Activated CD8-positive, alpha-beta memory T cell treated with anti-CD3 and anti-CD28 coated beads, Interleukin-2, amount 50 U/mL, for 4 hours (primary cell): ENCODE measurements at regions not wholly inside any gene's neighbourhood (a gene's known extent, or its start where the extent isn't known, plus 50 kb on each side); places are given as distances from the start of the nearest gene placed in this dataset.

Source experiments
- DNase-seq: peaks from one replicate; pipeline ENCODE4 v3.0.0-alpha.2; 2020

- DNase-seq = no peak
These were observed 86.5 kb downstream of the MTRR start for GRCh38 chr5:7955476-7955875.

- no peak for DNase-seq
These were observed 88.4 kb downstream of the MTRR start for GRCh38 chr5:7957329-7957728.

DNA sequence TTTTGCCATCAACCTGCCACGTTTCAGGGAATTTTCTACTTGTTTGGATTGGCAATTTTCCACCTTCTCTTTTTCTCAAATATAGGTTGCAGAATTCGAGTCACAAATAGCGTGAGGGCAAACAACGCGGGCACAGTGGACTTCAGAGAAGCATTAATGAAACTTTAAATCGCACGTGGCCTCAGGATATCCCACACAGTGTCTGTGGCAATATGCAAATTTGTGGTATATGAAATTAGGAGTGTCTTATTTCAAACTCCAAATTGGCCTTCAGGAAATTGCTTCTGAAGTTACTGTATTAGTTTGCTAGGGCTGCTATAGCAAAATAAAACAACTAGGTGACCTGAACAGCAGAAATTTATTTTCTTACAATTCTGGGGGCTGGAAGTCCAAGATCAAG, 91.2 kb downstream of the MTRR start:
- no peak for DNase-seq

GRCh38 chr5:7961540-7961939, 92.6 kb downstream of the MTRR start:
- DNase-seq = no peak

DNA sequence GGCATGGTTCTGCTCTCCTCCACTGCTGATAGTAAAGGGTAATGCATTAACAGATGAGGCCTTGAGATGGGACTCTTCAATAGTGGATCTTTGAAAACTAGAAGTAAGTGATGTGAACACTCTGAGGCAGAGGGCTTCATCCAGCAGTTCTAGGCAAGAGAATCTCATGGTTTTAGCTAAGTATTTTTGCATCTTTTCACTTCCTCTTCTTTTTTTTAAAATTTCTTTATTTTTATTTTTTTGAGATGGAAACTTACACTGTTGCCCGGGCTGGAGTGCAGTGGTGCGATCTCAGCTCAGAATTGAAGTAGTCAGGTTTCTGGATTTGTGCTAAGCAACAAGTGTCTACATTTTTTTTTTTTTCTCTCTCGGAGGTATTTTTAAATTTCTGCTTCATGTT, 101.9 kb downstream of the MTRR start:
- DNase-seq = no peak

- no peak for DNase-seq
These were observed 107.7 kb downstream of the MTRR start for GRCh38 chr5:7976411-7977190.

DNA sequence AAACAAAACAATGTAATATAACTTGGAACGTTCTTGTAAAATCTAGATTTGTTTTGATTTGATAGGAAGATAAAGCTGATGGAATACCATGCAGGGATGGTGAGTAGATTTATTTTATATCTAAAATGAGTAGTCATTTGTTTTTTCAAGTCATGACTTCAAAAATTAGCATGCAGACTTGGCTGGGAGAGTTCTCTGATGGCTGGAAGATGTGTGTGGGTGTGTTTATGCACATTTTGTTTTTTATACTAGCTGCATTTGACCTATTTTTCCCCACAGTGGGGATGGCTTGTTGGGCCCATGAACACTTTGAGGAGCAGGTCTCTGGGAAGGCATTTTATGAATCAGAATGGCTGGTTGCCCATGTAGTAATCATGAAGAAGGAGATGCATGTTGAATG, 109.2 kb downstream of the MTRR start:
- no peak for DNase-seq

- DNase-seq = no peak
These were observed 110.0 kb downstream of the MTRR start for GRCh38 chr5:7978991-7979390.

GRCh38 chr5:7980881-7981280, 111.9 kb downstream of the MTRR start:
- DNase-seq = no peak

- DNase-seq = no peak
These were observed 114.5 kb downstream of the MTRR start for GRCh38 chr5:7983433-7983832.

DNA sequence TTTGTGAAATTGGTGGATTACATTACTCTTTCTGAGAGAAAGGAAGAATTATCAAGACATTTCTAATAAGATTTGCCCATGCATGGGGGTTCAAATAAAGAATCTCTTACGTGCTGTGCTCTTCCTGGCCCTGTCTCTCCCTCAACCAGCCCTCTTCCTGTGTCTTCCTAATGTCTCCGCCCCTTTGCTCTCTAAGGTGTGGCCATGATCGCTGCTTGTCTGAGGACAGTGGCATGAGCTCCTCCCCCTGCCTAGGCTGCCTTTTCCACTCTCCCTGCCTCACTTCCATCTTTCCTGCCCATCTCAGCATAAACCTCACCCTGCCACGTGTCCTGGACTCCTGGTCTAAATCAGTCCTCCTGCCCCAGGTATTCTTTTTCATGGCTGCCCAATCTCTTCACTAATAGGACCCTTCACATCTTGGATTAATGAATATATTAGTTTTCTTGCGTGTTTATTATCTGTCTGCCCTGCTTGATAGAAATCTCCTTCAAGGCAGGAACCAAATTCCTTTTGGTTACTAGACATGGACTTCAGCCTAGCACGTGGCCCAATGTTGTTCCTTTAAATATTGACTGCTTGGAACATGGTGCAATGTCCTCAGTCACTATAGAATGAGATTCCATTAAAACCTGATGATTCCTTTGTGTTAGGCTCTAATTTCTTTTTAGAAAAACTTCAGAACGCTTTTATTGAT, 122.3 kb downstream of the MTRR start:
- no peak for DNase-seq

DNA sequence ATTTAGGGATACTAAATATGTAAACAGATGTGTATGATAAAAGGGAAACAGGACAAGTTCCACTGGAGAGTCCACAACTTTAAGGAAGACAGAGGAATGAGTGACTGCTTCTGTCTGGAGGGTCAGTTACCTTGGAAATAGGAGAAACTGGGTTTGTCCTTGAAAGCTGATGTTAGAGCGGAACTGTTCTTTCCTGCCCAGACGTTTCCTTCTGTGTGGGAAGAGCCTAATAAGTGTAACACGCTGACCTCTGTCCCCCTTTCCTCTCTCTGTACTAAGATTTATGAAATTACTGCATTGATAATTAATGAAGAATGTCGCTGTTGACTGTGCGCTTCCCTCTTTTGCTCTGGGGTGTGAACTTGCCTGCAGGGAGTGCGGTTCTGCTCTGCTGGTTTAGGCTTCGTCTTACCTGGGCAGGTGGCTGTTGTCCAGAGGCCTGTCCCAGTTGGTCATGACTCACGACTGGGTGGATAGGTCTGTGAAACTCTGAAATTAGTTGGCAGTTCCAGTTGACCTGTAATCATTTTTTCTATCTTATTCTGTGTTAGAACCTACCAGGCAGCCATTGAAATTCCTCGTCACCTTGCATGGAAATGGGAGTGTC, 126.8 kb downstream of the MTRR start:
- DNase-seq = no peak

GRCh38 chr5:8005416-8005815, 136.5 kb downstream of the MTRR start:
- DNase-seq = no peak

GRCh38 chr5:8012131-8012977, 143.4 kb downstream of the MTRR start:
- no peak for DNase-seq

DNA sequence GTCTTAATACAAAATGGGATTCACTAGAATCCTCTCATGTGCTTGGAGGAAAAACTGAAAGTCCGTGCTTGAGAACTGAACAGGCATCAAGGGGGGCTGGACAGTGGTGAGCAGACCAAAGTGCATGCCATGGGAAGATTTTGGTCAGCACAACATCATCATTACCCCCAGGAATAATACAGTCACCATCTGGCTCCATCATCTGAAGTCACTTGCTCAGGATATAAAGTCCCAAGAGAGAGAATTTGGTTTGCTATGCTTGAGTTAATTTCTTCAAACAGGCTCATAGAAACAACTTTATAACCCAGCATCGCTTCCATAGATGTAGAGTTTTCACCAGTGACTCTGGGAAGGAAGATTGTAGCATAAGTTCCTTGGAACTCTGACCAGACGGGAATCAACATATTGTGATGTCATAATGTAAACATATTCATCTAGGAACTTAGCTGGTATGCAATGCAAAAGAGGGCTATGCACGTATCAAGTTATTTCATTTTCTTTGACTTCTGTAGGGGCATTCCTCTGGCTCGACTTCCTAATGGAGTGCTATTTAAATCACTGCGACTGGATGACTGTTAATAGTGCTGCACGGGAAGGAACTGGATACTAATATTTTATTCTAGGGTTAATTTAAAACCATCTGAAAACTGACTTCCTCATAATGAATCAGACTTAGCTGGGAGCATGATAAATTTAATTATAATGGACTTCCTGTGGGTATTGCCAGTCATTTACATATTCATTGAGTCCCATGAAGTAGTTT, 145.2 kb downstream of the MTRR start:
- DNase-seq = no peak

- DNase-seq = no peak
These were observed 150.8 kb downstream of the MTRR start for GRCh38 chr5:8019719-8020218.

GRCh38 chr5:8020861-8021514, 152.0 kb downstream of the MTRR start:
- no peak for DNase-seq

DNA sequence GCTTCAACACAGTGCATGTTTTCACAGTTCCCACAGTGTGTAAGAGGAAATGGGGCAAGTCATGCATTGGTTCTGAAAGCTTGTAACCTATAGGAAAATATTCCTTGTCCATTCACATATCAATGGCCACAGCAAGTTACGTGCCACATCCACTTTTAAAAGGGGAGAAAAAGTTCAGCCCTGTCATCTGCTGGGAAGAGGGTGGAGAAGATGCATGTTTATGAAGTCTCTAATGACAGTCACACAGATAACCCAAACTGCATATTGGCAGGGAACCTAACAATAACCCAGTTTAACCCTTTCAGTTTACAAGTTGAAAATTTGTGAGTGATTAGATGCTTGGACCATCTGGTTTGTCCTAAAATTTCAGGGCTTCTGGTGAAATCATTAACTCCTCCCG, 159.3 kb downstream of the MTRR start:
- no peak for DNase-seq

GRCh38 chr5:8033261-8033660, 164.3 kb downstream of the MTRR start:
- no peak for DNase-seq

DNA sequence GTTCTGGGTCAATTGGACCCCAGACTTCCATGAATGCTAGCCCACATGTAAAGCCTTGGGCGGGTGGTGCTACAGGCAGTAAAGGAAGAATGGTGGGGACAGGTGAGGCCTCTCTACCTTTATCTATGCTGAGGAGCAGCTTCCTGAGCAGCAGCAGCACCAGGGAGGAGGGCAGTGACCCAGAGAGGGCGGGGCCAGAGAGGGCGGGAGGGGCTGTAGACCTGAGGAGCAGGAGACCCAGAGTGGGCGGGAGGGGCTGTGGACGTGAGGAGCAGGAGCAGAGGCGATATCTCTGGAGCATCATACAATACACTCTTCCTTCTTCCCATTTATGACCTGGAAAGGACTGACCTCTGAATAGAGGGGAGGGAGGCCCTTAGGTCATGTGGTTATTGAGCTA, 165.9 kb downstream of the MTRR start:
- no peak for DNase-seq

DNA sequence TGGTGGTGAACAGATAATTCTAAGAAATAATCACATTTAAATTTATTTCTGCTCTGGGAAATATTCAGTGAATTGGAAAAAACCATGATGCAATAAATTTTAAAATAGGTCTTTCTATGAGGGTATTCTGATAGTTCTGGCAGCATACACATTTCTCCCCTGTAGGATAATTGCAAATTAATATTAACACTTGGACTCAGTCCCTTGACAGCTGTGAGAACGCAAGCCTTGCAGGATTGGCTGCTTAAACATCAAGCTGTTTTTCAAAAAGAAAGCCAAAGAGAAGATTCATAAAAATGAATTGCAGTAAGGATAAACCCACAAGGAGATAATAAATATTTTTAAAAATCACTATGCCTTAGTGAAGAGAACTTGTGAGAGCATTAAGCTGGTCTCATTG, 180.0 kb downstream of the MTRR start:
- DNase-seq = no peak
